ENCODE measurements at regions not wholly inside any gene's neighbourhood (a gene's known extent, or its start where the extent isn't known, plus 50 kb on each side); places are given as distances from the start of the nearest gene placed in this dataset.

- intact Hi-C loops (cut with DNase I) = no loop called here
- DNase-seq (ENCODE audit: missing footprints) (no peak), ATAC-seq (no peak)
Observed at GRCh38 chr2:138101718-138102117, 137.4 kb downstream of the HNMT start.

GRCh38 chr2:138102664-138103063, 138.4 kb downstream of the HNMT start:
- ATAC-seq (no peak), DNase-seq (ENCODE audit: missing footprints) (no peak)
- intact Hi-C loops (cut with DNase I) = no loop called here

- no peak for ATAC-seq
Observed at GRCh38 chr2:138103156-138103555, 138.9 kb downstream of the HNMT start.

GRCh38 chr2:138104071-138104470, 139.8 kb downstream of the HNMT start:
- intact Hi-C loops (cut with DNase I) = no loop called here
- DNase-seq (ENCODE audit: missing footprints) (no peak), ATAC-seq (no peak)

More at GRCh38 chr2:138103156-138103555, 138.9 kb downstream of the HNMT start:
- no peak for DNase-seq (ENCODE audit: missing footprints)
- intact Hi-C loops (cut with DNase I) = no loop called here

GRCh38 chr2:138105358-138105757, 141.1 kb downstream of the HNMT start:
- ATAC-seq (no peak), DNase-seq (ENCODE audit: missing footprints) (no peak)
- intact Hi-C loops (cut with DNase I) = no loop called here

- ATAC-seq (no peak), DNase-seq (ENCODE audit: missing footprints) (no peak)
- intact Hi-C loops (cut with DNase I) = no loop called here
Observed at GRCh38 chr2:138106606-138107005, 142.3 kb downstream of the HNMT start.

- intact Hi-C loops (cut with DNase I) = no loop called here
- ATAC-seq (no peak), DNase-seq (ENCODE audit: missing footprints) (no peak)
Observed at GRCh38 chr2:138107288-138107687, 143.0 kb downstream of the HNMT start.

- no peak for ATAC-seq
- intact Hi-C loops (cut with DNase I) = no loop called here
- DNase-seq (ENCODE audit: missing footprints) = no peak
Observed at GRCh38 chr2:138110453-138111083, 146.3 kb downstream of the HNMT start.

GRCh38 chr2:138112536-138112935, 148.3 kb downstream of the HNMT start:
- DNase-seq (ENCODE audit: missing footprints) (no peak), ATAC-seq (no peak)
- intact Hi-C loops (cut with DNase I) = no loop called here

GRCh38 chr2:138113871-138114525, 149.7 kb downstream of the HNMT start:
- no peak for ATAC-seq
- no peak for DNase-seq (ENCODE audit: missing footprints)
- intact Hi-C loops (cut with DNase I) = no loop called here

- ATAC-seq (no peak), DNase-seq (ENCODE audit: missing footprints) (no peak)
- intact Hi-C loops (cut with DNase I) = no loop called here
Observed at GRCh38 chr2:138115666-138116065, 151.4 kb downstream of the HNMT start.

GRCh38 chr2:138116456-138116855, 152.2 kb downstream of the HNMT start:
- no peak for ATAC-seq
- no peak for DNase-seq (ENCODE audit: missing footprints)
- intact Hi-C loops (cut with DNase I) = no loop called here

- DNase-seq (ENCODE audit: missing footprints) = no peak
- intact Hi-C loops (cut with DNase I) = no loop called here
- no peak for ATAC-seq
Observed at GRCh38 chr2:138121666-138122661, 157.7 kb downstream of the HNMT start.

GRCh38 chr2:138122891-138123290, 158.6 kb downstream of the HNMT start:
- intact Hi-C loops (cut with DNase I) = no loop called here
- DNase-seq (ENCODE audit: missing footprints) = no peak
- ATAC-seq = no peak

- no peak for DNase-seq (ENCODE audit: missing footprints)
- intact Hi-C loops (cut with DNase I) = no loop called here
- no peak for ATAC-seq
Observed at GRCh38 chr2:138123741-138124140, 159.5 kb downstream of the HNMT start.

GRCh38 chr2:138124521-138124920, 160.2 kb downstream of the HNMT start:
- DNase-seq (ENCODE audit: missing footprints) (no peak), ATAC-seq (no peak)
- intact Hi-C loops (cut with DNase I) = no loop called here

- no peak for ATAC-seq
- no peak for DNase-seq (ENCODE audit: missing footprints)
- intact Hi-C loops (cut with DNase I) = no loop called here
Observed at GRCh38 chr2:138125306-138126288, 161.3 kb downstream of the HNMT start.

GRCh38 chr2:138132108-138132507, 167.8 kb downstream of the HNMT start:
- no peak for DNase-seq (ENCODE audit: missing footprints)
- intact Hi-C loops (cut with DNase I) = no loop called here

GRCh38 chr2:138137949-138138348, 173.7 kb downstream of the HNMT start:
- intact Hi-C loops (cut with DNase I) = no loop called here
- DNase-seq (ENCODE audit: missing footprints) (no peak), ATAC-seq (no peak)

More at GRCh38 chr2:138132108-138132507, 167.8 kb downstream of the HNMT start:
- ATAC-seq = no peak
